ENCODE measurements at regions not wholly inside any gene's neighbourhood (a gene's known extent, or its start where the extent isn't known, plus 50 kb on each side); places are given as distances from the start of the nearest gene placed in this dataset.
"Not testable (repeated sequence)": the region's sequence is repeated elsewhere in the genome, so short reads cannot be mapped to it uniquely, and the experiment has no call there.

DNA sequence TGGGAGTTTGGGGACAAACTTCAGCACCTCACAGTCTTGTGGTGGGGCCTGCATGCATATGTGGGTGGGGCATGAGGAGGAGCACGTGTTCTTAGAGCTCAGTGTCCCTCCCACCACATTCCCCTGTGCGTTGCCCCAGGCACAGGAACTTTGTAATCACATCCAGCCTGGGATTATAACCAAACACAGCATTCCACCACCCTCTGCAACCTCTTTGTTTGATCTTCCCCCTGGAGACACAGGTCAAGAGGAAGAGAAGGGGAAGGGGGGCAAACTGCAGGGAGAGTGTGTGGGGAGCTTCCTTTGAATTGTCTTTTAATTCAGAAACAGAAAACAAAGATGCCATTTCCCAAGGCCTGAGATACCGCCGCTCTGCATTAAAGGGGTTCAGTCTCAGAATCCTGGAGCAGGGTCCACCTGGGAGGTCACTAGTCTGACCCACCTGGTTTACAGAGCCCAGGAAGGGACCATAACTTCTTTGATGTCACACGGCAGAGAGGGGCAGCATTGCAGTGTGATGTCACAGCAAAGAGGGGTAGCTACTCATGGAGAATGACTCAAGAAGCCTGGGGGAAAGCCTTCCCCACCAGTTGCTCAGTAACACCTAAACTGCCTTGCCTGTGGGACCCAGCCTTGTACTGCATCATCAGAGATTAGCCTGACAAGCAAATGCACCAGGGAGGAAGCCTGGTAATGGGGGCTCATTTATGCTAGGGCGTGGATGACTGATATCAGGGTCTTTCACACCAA lies 106.3 kb upstream of the RNU6-1 start:
- DNase-seq: no peak

DNA sequence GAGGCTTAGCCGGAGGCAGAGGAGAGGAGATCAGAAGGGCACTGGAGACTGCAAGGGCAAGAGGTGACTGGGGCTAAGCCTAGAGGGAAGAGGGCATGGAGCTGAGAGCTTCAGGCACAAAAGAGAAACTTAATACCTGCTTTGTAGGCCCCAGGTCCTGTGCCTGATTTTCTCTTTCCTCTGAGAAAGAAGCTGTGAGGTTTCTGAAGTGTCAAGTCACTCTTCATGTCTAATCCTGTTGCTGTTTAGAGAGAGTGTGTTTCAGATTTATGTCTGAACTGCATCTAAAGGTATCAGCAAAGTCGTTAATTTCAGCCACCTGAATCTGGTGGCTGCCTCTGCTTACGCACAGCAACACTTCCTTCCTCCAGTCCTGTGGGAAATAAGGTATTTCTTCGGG lies 106.9 kb upstream of the RNU6-1 start:
- no peak for DNase-seq

DNA sequence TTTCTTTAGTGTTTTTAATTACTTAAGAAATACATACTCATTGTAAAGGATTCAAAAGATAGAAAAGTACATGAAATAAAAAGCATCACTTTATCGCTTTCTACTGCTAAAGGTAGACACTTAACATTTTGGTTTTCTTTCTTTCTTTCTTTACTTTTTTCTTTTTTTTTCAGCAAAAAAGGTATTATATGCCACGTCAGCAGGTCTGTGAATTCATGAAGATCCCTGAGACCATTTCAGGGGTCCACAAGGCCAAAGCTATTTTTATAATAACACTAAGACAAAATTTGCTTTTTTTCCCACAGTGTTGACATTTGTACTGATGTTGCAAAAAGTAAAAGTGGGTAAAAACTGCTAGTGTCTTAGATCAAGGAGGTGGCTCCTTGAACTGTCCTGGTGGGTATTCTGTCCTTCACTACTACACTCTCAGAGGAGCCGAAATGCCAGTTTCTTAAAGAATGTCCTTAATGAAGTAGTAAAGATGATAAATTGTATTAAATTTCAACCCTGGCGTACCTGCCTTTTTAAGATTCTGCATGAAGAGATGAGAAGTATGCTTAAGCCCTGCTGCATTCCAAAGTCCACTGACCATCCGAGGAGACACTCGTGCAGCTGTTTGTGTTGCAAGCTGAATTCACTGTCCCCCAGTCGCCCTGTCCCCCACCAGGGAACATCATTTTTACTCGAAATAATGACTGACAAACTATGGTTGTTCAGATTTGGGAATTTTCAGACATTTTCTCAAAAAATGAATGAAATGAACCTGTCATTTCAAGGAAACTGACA lies 106.7 kb upstream of the PIAS1 start:
- DNase-seq: no peak

DNA sequence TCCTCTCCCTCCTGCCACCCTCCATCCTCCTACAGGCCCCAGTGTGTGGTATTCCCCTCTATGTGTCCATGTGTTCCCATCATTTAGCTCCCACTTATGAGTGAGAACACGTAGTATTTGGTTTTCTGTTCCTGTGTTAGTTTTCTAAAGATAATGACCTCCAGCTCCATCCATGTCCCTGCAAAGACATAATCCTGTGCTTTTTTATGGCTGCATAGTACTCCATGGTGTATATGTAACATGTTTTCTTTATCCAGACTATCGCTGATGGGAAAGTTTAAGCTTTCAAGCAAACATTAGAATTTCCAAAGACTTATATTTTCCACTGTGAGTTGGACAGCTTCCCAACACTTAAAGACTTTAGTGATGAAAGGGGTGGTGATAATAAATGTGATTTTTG lies 105.9 kb upstream of the PIAS1 start:
- DNase-seq: no peak

DNA sequence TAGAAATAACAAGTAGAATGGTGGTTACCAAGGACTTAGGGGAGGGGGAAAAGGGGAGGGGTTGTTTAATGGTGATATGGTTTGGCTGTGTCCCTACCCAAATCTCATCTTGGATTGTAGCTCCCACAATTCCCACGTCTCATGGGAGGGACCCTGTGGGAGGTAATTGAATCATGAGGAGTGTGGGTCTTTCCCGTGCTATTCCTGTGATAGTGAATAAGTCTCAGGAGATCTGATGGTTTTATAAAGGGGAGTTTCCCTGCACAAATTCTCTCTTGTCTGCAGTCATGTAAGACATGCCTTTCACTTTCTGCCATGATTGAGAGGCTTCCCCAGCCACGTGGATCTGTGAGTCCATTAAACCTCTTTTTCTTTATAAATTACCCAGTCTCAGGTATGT lies 102.9 kb upstream of the PIAS1 start:
- DNase-seq: not testable (repeated sequence)

DNA sequence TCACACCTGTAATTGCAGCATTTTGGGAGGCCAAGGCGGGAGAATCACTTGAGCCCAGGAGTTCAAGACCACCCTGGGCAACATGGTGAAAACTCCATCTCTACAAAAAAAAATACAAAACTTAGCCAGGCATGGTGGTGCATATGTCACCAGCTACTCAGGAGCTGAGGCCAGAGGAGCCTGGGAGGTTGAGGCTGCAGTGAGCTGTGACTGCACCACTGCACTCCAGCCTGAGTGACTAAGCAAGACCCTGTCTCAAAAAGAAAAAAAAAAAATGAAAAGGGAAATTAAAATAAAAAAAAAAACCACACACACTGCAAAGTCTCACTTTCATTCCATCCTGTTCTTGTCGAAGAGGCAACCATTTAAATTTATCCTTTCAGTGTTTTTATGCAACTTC lies 100.8 kb upstream of the PIAS1 start:
- DNase-seq: no peak

DNA sequence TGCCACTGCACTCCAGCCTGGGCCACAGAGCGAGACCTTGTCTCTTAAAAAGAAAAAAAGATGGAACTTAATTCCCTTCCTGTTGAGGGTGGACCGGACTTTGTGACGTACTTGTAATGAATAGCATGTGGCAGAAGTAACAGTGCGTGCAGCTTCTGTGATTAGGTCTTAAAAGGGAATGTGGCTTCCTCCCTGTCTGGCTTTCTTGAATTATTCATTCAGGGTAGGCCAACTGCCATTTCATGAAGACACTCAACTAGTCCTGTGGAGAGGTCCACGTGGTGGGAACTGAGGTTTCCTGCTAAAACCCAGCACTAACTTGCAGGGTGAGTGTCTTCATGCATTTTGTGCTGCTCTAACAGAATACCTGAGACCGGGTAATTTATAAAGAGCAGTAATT lies 98.9 kb upstream of the PIAS1 start:
- no peak for DNase-seq

DNA sequence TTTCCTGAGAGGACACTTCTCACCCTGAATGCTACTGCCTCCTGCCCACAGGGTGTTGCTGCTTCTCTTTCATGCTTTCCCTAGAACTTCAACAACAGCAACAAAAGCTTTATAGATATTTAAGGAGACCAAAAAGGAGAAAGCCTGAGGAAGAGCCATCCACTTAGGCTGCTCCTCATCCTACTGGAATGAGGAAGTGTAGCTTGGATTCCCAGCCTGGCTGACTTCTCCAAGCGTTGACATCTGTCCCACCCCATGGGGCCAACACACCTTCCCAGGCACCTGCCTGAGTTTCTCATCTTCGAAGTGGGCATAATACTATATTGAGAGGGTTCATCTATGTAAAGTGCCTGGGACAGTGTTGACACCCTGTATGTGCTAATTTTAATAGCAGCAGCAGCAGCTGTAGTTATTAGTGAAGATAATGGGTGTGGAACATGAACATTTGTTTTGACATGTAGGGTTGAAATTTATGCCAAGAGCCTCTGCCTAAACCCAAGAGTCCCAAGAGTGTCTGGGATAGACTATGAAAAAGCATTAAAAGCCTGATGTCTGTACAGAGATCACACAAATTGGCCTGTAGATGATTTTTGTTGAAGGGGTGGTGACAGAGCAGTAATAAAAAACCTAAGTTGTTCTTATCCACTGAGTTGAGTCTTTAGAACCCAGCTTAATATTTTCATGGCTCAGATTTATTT lies 96.5 kb upstream of the PIAS1 start:
- no peak for DNase-seq

DNA sequence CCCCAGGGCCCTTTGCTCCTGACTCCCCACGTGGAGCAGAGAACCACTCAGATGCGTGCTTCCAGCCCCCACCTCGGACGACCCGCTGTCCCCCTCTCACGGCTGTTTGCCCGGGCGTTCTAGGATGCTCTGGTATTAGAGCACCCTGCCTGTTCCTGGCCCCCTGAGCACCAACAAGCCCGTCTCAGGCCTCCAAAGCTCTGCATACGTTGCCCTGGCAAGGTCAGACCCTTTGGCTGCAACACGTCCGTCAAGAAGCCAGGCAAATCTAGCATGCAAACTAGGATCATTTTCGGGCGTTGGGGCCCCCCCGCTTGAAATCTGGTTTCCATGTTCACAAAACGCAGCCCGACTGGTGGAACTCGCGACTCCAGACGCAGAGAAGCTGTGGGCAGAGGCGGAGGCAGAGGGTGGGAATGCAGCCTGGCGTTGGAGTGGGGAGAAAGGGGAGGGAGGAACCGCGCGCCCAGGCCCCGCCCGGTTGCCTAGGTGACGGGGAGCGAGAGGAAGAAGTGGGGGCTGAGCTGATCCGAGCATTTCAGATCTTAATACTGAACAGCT lies 86.2 kb upstream of the PIAS1 start:
- DNase-seq: peak; percentile 49

DNA sequence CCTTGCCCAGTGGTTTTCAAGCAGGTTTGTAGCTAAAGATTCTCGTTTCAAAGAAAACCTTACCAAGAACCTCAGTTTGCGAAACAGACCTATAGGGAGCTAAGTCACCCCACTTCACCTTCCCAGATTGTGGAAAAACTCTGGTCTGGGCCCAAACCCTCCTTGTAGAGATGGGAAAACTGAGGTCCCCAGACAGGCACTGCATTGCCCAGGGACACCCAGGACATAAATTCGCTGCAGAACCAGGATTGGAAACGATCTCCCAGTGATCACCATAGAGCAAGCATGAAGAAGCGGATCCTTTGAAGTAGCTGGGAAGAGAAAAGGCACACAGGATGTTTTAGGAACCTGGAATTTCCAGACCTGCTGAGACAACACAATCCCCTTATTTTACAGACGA lies 85.6 kb upstream of the PIAS1 start:
- DNase-seq: no peak

DNA sequence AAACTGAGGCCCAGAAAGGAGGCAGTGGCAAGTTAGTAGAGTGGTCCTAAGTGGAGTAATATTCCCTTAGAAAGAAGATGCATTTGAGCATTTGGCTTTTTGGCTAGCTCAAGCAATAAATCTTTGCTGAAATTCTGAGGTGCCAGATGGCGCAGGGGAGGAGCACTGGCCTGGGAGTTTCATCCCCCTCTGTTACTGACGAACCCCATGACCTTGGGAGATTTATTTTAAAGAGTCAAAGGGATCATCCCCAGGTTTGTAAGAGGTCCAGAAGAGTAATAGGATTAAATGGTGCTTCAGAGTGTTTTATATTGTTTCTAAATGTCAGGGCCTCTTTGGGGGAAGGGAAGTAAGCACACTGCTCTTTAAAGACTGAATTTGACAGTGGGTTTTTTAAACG lies 85.1 kb upstream of the PIAS1 start:
- DNase-seq: no peak

DNA sequence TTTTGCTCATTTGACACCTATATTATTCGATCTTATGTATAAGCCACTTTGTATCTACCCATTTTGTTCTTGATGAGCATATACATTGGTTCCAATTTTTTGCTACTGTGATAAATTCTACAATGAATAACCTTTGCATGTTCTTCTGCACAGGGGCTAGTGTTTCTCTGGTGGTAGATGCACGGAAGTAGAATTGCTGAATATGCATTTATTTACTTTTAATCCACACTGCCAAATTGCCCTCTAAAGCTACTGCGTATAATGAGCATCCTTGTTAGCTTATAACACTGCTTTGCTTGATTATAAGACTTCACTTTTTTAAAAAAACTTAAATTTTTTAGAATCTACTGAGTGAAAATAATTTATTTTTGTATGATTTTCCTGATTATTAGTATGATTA lies 84.2 kb upstream of the PIAS1 start:
- no peak for DNase-seq

DNA sequence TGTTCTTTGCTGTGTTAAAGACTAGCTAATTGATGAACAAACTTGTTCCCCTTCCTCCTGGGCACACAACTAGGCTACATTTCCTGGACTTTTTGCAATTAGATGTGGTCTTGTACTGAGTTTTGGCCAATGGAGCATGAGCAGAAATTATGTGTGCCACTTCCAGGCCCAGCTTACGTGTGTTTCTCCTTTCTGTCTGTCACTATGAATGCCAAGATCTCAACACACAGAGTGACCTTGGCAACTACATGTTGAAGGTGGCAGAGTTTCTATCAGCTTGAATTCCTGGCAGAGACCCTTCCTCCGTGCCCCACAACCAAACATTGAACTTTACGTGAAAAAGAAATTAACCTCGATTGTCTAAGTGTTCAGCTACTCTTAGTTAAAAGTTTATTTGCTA lies 81.7 kb upstream of the PIAS1 start:
- DNase-seq: no peak

DNA sequence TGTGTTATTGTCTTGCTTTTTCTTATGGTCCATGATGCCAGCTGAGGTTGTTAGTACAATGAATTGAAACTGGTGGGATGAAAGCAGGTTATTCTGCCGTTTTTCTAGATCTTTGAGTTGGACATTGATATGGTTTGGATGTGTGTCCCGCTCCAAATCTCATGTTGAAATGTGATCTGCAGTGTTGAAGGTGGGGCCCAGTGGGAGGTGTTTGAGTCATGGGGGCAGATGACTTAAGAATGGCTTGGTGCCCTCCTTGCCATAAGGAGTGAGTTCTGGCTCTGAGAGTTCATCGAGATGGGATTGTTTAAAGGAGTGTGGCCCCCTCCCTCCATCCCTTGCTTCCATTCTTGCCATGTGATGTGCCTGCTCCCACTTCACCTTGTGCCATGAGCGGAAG lies 80.3 kb upstream of the PIAS1 start:
- no peak for DNase-seq

DNA sequence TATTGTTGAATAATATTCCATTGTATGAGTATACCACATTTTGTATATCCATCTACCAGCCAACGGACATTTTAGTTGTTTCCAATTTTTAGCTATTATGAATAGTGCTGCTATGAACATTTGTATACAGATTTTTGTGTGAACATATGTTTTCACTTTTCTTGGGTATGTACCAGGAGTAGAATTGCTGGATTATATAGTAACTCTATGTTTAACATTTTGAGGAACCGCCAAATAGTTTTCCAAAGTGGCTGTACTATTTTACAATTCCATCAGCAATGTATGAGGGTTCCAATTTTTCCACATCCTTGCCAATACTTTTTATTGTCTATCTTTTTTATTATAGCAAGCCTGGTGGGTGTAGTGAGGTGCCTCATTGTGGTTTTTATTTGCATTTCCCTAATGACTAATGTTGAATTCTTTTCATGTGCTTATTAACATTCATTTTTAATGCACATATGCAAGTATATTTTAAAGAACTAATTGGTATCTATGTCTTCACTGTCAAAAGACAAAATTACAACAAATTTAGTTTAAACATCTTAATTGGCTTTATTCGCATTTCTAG lies 77.5 kb upstream of the PIAS1 start:
- no peak for DNase-seq

DNA sequence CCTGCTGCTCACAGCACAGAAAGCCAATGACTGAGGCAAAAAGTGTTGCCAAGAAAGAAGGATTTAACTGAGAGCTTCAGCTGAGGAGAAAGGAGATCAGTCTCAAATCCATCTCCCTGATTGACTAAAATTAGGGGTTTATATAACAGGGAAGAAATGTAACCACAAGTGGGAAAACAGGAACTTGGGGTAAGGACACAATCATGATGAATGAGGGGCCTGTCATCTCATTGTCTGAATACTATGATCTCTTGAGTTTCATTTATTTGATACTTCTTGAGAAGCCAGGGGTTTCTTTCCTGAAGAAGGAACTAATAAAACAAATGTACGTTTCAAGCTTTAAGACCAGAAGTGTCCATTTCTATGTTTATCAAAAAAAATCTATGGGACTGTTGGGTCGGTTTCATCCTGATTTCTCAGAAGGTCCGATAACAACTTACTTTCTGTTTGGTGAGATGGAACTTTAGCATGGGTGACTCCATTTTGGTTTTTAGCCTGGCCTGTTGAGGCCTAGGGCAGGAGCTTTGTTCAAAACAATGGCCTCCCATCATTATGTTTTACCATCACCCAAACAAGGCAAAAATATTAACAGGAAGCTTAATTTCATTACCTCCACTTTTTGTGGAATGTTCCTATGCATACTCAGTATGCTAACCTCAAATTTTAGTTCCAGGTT lies 76.6 kb upstream of the PIAS1 start:
- DNase-seq: no peak

DNA sequence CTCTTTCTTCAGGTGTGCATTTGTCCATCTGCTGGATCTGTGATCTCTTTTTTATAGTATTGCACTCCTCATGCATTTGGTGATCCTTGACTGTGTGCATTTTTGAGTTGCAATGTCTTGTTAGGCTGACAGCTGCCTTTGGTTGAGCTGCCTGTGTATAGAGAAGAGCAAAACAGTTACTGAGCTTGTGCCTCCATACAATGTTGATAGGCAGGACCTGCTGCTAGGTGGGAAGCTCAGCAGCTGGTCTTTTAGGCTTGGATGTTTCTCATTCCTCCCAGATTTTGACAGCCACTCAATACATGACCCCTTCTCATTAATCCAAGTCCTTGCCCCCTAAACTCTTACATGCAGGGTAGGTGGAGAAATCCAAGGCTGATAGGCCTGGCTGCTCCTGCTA lies 74.8 kb upstream of the PIAS1 start:
- DNase-seq: no peak

DNA sequence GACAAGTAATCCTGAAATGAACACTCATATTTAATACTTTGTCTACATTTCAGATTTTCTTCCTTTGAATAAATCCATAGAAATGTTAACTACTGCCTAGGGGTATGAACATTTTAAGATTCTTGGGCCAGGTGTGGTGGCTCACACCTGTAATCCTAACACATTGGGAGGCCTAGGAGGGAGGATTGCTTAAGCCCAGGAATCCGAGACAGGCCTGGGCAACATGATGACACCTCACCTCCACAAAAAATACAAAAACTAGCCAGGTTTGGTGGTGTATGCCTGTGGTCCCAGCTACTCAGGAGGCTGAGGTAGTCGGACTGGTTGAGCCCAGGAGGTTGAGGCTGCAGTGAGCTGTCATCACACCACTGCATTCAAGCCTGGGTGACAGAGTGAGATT lies 73.9 kb upstream of the PIAS1 start:
- DNase-seq: no peak

DNA sequence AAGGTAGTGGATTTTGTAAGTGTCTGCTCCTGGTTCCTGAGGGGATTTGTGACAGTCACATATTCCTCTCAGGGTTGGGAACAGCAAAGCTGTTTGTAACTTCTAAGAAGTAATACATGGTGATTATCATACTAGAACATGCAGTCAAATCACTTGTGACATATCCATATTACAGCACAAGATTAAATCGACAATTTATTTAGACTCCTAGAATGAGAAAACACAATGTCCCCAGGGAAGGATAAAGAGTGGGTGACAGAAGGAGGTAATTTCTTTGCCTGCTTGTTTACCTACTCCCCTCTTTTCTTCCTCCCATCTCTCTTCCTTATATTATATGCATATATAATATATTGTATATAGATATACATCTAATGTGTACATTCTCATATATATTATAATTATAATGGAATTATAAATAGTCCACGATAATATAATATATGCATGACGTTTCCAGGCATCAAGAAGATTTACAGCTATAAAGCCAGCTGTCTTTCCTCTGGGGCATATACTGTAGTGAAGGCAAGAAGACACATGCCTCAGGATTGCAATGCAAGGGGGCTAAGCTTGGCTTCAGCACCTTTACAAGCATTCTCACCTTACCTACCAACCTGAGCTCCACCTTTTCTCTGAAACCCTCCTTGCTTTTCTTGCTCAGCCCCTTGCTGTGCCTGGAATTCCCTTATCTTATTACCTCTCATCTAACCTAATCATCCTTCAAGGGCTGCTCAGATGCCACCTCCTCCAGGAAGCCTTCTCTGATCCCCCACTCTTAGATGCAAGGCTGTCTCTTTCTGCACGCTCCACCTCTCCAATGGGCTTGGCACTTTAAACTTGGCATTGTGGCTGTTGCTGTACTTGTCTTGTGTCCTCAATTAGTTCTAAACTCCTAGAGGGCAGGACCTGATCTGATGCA lies 73.1 kb upstream of the PIAS1 start:
- DNase-seq: no peak

DNA sequence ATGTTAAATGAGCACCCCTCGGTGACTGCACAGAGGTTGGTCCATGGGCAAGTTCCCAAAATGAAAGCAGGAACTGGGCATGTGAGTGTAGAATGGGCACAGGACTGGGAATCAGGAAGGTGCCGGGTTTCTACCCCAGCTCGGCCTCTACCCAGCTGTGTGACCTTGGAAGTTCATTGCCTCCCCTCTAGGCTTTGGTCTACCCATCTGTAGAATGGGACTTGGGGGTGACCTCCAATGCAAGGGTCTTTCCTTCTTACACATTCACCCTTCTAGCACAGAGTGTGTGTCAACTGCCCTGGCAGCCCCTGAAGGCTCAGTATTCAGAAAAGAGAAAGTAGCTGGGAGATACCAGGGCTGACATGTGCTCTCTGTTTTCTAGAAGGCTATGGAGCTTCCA lies 72.3 kb upstream of the PIAS1 start:
- no peak for DNase-seq

DNA sequence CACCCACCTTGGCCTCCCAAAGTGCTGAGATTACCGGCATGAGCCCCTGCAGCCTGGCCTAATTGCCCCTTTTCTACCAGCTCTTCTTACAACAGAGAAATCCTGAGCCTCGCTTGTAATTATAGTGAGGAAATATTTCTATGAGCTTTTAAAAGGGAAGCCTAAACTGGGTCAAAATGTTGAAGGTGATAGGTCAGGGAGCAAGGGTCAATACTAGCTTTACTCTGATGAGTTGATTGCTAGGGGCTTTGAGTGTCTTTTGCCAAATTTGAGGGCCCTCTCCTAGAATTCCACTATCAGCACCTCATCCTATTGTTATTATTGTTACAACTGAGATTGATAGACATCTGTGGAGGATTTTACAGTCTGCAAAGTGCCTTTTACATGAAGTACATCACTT lies 62.4 kb upstream of the PIAS1 start:
- no peak for DNase-seq

DNA sequence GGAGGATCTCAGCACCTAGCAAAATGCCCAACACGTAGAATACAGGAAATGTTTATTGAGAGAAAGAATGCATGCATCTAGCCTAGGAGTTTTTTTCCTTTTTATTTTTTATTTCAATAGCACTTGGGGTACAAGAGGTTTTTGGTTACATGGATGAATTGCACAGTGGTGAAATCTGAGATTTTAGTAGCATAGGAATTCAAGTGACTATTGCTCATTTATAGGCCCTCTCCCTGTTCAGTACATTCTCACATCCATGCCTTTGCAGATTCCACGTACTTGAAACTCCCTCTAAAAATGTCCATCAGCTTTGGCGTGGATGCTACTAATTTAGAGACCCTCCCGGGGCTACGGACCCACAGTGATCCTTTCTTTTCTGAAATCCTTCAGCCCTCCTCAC lies 61.7 kb upstream of the PIAS1 start:
- no peak for DNase-seq
